NCI-H146 treated with DMSO at 0.1 percent for 48 hours (cell line): ENCODE measurements at regions not wholly inside any gene's neighbourhood (a gene's known extent, or its start where the extent isn't known, plus 50 kb on each side); places are given as distances from the start of the nearest gene placed in this dataset.
A peak's percentile ranks its signal among the peaks of the same experiment; 100 is the strongest.

Source experiments
- DNase-seq: peaks from one replicate; lab custom pipeline; 2025; ENCODE audit not compliant: unreplicated experiment; lab: John Stamatoyannopoulos, UW

- DNase-seq = no peak
Observed at GRCh38 chr13:99862244-99862643, 109.3 kb downstream of the ZIC5 start.

GRCh38 chr13:99861771-99862170 lies 109.8 kb downstream of the ZIC5 start:
- no peak for DNase-seq

GRCh38 chr13:99860745-99861144 lies 110.8 kb downstream of the ZIC5 start:
- no peak for DNase-seq

GRCh38 chr13:99859178-99860177 lies 112.1 kb downstream of the ZIC5 start:
- DNase-seq = no peak

GRCh38 chr13:99857738-99858137 lies 113.8 kb downstream of the ZIC5 start:
- no peak for DNase-seq

GRCh38 chr13:99855526-99856420 lies 115.8 kb downstream of the ZIC5 start:
- DNase-seq = no peak

- DNase-seq = no peak
Observed at GRCh38 chr13:99854366-99854765, 117.2 kb downstream of the ZIC5 start.

- DNase-seq = peak; percentile 75
Observed at GRCh38 chr13:99847318-99847750, 124.2 kb downstream of the ZIC5 start.

GRCh38 chr13:99845161-99845874 lies 126.2 kb downstream of the ZIC5 start:
- DNase-seq = no peak

GRCh38 chr13:99844421-99844820 lies 127.1 kb downstream of the ZIC5 start:
- DNase-seq = no peak

- DNase-seq = no peak
Observed at GRCh38 chr13:99843872-99844271, 127.7 kb downstream of the ZIC5 start.

GRCh38 chr13:99842405-99842804 lies 129.2 kb downstream of the ZIC5 start:
- DNase-seq = no peak

- DNase-seq = no peak
Observed at GRCh38 chr13:99836291-99836690, 135.3 kb downstream of the ZIC5 start.

GRCh38 chr13:99835442-99835841 lies 136.1 kb downstream of the ZIC5 start:
- no peak for DNase-seq

GRCh38 chr13:99834246-99834645 lies 137.3 kb downstream of the ZIC5 start:
- DNase-seq = no peak

- DNase-seq = no peak
Observed at GRCh38 chr13:99832347-99832746, 139.2 kb downstream of the ZIC5 start.

GRCh38 chr13:99830931-99831330 lies 140.6 kb downstream of the ZIC5 start:
- no peak for DNase-seq

- no peak for DNase-seq
Observed at GRCh38 chr13:99829593-99830239, 141.9 kb downstream of the ZIC5 start.

GRCh38 chr13:99829161-99829560 lies 142.4 kb downstream of the ZIC5 start:
- DNase-seq = no peak

GRCh38 chr13:99828735-99829134 lies 142.8 kb downstream of the ZIC5 start:
- no peak for DNase-seq
